PC-9 (cell line): ENCODE measurements at regions not wholly inside any gene's neighbourhood (a gene's known extent, or its start where the extent isn't known, plus 50 kb on each side); places are given as distances from the start of the nearest gene placed in this dataset.

Source experiments
- BruUV-seq: library from RNA; stranded (reverse); fragments of 400-500 nt; replicated peaks from 2 replicates; lab custom pipeline; 2021; lab: Mats Ljungman, UMichigan
- CTCF ChIA-PET: fragments of 300-600 bp; sonication (Branson Sonifier 250); formaldehyde crosslinking; loops from one replicate; lab custom pipeline; 2022; ENCODE audit warnings: antibody characterized with exemption; lab: Charles Lee
- POLR2A ChIA-PET: fragments of 300-600 bp; sonication (Branson Sonifier 250); formaldehyde crosslinking; loops from one replicate; lab custom pipeline; 2022; ENCODE audit warnings: antibody characterized with exemption; ENCODE audit not compliant: unreplicated experiment; lab: Charles Lee
- DNase-seq, 2 experiments: peaks; one replicate each; pipeline versions ENCODE4 v3.0.0 to v3.0.0-alpha.2; 2015 to 2022; ENCODE audit warnings: mixed read lengths in 1 of 2
- H2AFZ ChIP-seq: fragments of 200-600 bp; sonication (generic); 2 replicates; pipeline ENCODE4 v1.8.1; 2017; ENCODE audit warnings: antibody characterized with exemption
- H3F3A ChIP-seq: fragments of 200-600 bp; sonication (generic); 2 replicates; pipeline ENCODE4 v1.8.1; 2017; ENCODE audit warnings: antibody characterized with exemption, mild to moderate bottlenecking, low read depth; ENCODE audit not compliant: insufficient read depth
- H3K27ac ChIP-seq: fragments of 200-600 bp; sonication (generic); 2 replicates; pipeline ENCODE4 v1.6.1; 2016; ENCODE audit warnings: mixed run types
- H3K27me3 ChIP-seq: fragments of 200-600 bp; sonication (generic); 2 replicates; pipeline ENCODE4 v1.6.1; 2016; ENCODE audit warnings: low read depth, mixed run types; ENCODE audit not compliant: insufficient read depth
- H3K36me3 ChIP-seq: fragments of 200-600 bp; sonication (generic); 2 replicates; pipeline ENCODE4 v1.6.1; 2016; ENCODE audit warnings: low read depth, mixed run types
- H3K4me1 ChIP-seq: fragments of 200-600 bp; sonication (generic); replicated peaks from 2 replicates; pipeline ENCODE4 v1.6.1; 2016; ENCODE audit warnings: mixed run types; ENCODE audit not compliant: insufficient read depth
- H3K4me2 ChIP-seq: fragments of 200-600 bp; sonication (generic); 2 replicates; pipeline ENCODE4 v1.6.1; 2017; ENCODE audit warnings: mixed run types
- H3K4me3 ChIP-seq: fragments of 200-600 bp; sonication (generic); 2 replicates; pipeline ENCODE4 v1.6.1; 2016; ENCODE audit warnings: mixed run types
- H3K79me2 ChIP-seq: fragments of 200-600 bp; sonication (generic); 2 replicates; pipeline ENCODE4 v1.6.1; 2017; ENCODE audit warnings: low read depth, mixed run types
- H3K9me2 ChIP-seq: fragments of 200-600 bp; sonication (generic); 2 replicates; pipeline ENCODE4 v1.8.1; 2017; ENCODE audit warnings: mild to moderate bottlenecking; ENCODE audit not compliant: insufficient read depth
- H3K9me3 ChIP-seq: fragments of 200-600 bp; sonication (generic); 2 replicates; pipeline ENCODE4 v1.8.1; 2016; ENCODE audit warnings: low read depth; ENCODE audit not compliant: insufficient read depth
- H4K20me1 ChIP-seq: fragments of 200-600 bp; sonication (generic); 2 replicates; pipeline ENCODE4 v1.8.1; 2017; ENCODE audit not compliant: insufficient read depth
- CTCF ChIP-seq: fragments of 200-600 bp; sonication (generic); conservative IDR thresholded peaks from 2 replicates; pipeline ENCODE4 v1.6.1; 2017; ENCODE audit warnings: mixed run types, antibody characterized with exemption, mild to moderate bottlenecking, moderate library complexity
- EZH2 ChIP-seq: fragments of 200-600 bp; sonication (generic); IDR thresholded peaks from 2 replicates; pipeline ENCODE4 v1.8.0; 2017; ENCODE audit warnings: antibody characterized with exemption, low read depth
- intact Hi-C: fragments of 100-400 bp; cut with micrococcal nuclease; formaldehyde crosslinking; loops from one replicate; pipeline ENCODE4 v1.10.0; 2022; ENCODE audit not compliant: unreplicated experiment

GRCh38 chr5:101160002-101160401, 256.9 kb upstream of the ST8SIA4 start:
- intact Hi-C loops = no loop called here
- no peak overlapping the region for H3K4me2 ChIP-seq
- no peaks in the 10 kb centered on the region for H3K27me3 ChIP-seq
- TF ChIP-seq CTCF (no peak), EZH2 (no peak)
- H3K27ac ChIP-seq = no peak overlapping the region
- H3K9me2 ChIP-seq = no peaks in the 10 kb centered on the region
- no peak overlapping the region for H3K4me3 ChIP-seq
- no TSS peak for BruUV-seq
- no peaks in the 10 kb centered on the region for H3K79me2 ChIP-seq
- no peaks in the 10 kb centered on the region for H3K36me3 ChIP-seq
- POLR2A ChIA-PET = no interaction called here
- H3K9me3 ChIP-seq = no peaks in the 10 kb centered on the region
- DNase-seq = no peak
- CTCF ChIA-PET = no interaction called here
- no peaks in the 10 kb centered on the region for H3K4me1 ChIP-seq
- H4K20me1 ChIP-seq = no peaks in the 10 kb centered on the region
- H2AFZ ChIP-seq = no peak overlapping the region
- H3F3A ChIP-seq = no peaks in the 10 kb centered on the region

- no peak overlapping the region for H3K4me3 ChIP-seq
- no TSS peak for BruUV-seq
- H3K27me3 ChIP-seq = no peaks in the 10 kb centered on the region
- ChIA-PET CTCF (no interaction called here), POLR2A (no interaction called here)
- DNase-seq = no peak
- no peaks in the 10 kb centered on the region for H3K36me3 ChIP-seq
- H3K9me2 ChIP-seq = no peaks in the 10 kb centered on the region
- H4K20me1 ChIP-seq = no peaks in the 10 kb centered on the region
- no peak for TF ChIP-seq CTCF
- TF ChIP-seq EZH2 = no peak
- no peaks in the 10 kb centered on the region for H3K79me2 ChIP-seq
- H3K27ac ChIP-seq = no peak overlapping the region
- H2AFZ ChIP-seq = no peak overlapping the region
- H3K9me3 ChIP-seq = no peaks in the 10 kb centered on the region
- intact Hi-C loops = no loop called here
- no peaks in the 10 kb centered on the region for H3K4me1 ChIP-seq
- no peak overlapping the region for H3K4me2 ChIP-seq
- H3F3A ChIP-seq = no peaks in the 10 kb centered on the region
These were observed 255.9 kb upstream of the ST8SIA4 start for GRCh38 chr5:101159006-101159405.

GRCh38 chr5:101153526-101153925, 250.4 kb upstream of the ST8SIA4 start:
- Histone ChIP-seq H3K9me3 (no peaks in the 10 kb centered on the region), H3K9me2 (no peaks in the 10 kb centered on the region), H3K79me2 (no peaks in the 10 kb centered on the region), H4K20me1 (no peaks in the 10 kb centered on the region), H3K27me3 (no peaks in the 10 kb centered on the region), H2AFZ (no peak overlapping the region), H3F3A (no peaks in the 10 kb centered on the region), H3K36me3 (no peaks in the 10 kb centered on the region), H3K27ac (no peak overlapping the region), H3K4me1 (no peaks in the 10 kb centered on the region), H3K4me2 (no peak overlapping the region), H3K4me3 (no peak overlapping the region)
- DNase-seq = no peak
- intact Hi-C loops = no loop called here
- CTCF ChIA-PET = no interaction called here
- TF ChIP-seq CTCF = no peak
- TF ChIP-seq EZH2 = no peak
- POLR2A ChIA-PET = no interaction called here
- no TSS peak for BruUV-seq
